Inflammatory macrophage treated with lipopolysaccharide for 1 hour (primary cell): ENCODE measurements at regions not wholly inside any gene's neighbourhood (a gene's known extent, or its start where the extent isn't known, plus 50 kb on each side); places are given as distances from the start of the nearest gene placed in this dataset.
"Not testable (repeated sequence)": the region's sequence is repeated elsewhere in the genome, so short reads cannot be mapped to it uniquely, and the experiment has no call there.

Source experiments
- DNase-seq, 2 donors: peaks; one replicate each; pipeline ENCODE4 v3.0.0-alpha.2; 2020 to 2022

GRCh38 chr6:155795173-155795796 is 339.6 kb upstream of the NOX3 start:
- DNase-seq: no peak

GRCh38 chr6:155791891-155792290 is 336.3 kb upstream of the NOX3 start:
- DNase-seq: no peak

DNA sequence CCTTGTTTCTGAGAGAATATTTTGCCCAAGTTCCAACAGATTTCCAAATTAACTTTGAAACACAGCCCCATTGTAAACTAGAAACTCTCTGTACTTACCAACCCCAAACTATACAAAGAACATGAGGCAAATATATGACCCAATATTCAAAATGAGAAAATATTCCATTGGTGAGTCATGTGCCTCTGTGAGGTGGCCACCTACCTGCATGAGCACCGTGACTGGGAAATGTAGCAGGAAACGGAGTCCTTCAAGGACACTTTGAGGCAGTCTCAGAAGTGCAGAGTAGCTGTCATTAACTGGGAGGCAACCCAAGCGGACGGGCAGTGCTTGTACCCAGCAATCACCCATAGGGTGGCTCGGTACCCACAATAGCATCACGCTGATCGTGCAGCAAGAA is 335.5 kb upstream of the NOX3 start:
- DNase-seq: no peak

GRCh38 chr6:155787168-155787567 is 331.5 kb upstream of the NOX3 start:
- no peak for DNase-seq

GRCh38 chr6:155786528-155786927 is 330.9 kb upstream of the NOX3 start:
- no peak for DNase-seq

- DNase-seq: no peak
These were observed 327.3 kb upstream of the NOX3 start for GRCh38 chr6:155782739-155783459.

- DNase-seq: peak in 1 of 2 donors; percentile 17
These were observed 326.7 kb upstream of the NOX3 start for GRCh38 chr6:155782320-155782731.

- no peak for DNase-seq
These were observed 323.8 kb upstream of the NOX3 start for GRCh38 chr6:155779456-155779855.

DNA sequence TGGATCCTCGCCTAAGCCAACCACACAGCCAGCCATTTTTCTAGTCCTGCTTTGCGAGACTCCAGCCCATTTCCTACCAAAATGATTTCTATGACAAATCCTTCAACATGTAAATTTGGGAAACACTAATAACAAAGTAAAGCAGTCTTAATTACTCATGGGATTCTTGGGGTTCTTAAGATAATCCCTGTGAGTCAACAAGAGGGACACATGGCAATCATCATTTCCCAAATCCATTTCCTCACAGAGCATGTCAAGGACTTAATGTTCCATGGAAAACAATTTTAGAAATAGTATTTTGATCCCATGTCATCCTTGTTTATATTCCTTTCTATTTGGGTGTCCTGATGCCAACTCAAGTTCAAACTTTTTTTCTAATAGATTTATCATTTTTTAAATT is 322.7 kb upstream of the NOX3 start:
- DNase-seq: no peak

GRCh38 chr6:155771822-155772221 is 316.2 kb upstream of the NOX3 start:
- DNase-seq: no peak

GRCh38 chr6:155770856-155771255 is 315.2 kb upstream of the NOX3 start:
- no peak for DNase-seq

DNA sequence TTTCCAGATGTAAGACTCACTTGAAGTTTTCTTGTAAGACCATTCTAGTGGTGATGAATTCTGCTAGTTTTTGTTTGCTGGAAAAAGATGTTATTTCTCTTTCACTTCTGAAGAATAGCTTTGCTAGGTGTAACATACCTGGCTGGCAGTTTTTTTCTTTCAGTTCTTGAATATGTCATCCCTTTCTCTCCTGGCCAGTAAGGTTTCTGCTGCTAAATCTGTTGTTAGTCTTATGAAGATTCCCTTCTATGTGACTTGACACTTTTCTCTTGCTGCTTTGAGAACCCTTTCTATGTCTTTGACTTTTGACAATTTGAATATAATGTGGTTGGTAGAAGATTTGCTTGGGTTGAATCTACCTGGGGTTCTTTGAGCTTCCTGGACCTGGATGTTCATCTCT is 314.7 kb upstream of the NOX3 start:
- DNase-seq: no peak

DNA sequence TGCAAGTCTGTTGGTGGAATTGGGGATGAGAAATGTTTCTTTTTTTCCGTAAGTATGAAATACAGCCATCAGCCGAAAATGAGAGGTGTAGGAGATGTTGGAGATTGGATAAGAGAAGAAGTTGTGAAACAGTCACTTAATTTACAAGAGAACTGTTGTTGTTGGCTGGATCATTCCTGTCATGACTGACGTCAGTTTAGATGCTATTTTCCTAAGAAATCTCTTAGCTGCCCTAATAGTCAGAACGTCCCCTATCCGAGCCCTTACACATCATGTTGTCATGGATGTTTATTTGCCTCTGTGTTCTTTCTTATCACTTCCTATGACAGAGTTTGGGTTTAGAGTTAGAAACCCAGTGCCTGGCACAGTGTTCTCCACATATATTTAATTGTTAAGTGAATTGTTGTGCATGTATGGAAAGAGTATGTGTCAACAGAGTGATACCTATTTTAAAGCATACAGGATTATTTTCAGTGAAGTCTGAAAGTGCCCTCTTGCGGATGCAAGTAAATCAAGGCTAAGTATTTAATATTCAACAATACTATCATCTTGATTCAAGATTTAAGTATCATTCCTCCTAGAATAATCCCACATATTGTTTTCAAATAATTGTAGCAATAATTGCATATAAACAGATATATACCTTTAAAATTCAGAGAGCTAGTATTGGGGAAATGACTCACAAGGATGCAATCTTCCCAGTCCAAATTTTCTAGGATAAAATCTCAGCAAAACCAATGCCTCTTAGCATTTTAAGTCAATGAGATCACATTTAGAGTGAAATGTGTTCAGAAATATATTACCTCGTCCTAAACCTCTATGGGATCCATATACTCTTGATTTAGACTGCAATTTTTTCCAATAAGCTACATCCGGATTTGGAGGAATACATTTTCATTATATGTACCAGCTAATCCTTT is 309.9 kb upstream of the NOX3 start:
- DNase-seq: no peak

DNA sequence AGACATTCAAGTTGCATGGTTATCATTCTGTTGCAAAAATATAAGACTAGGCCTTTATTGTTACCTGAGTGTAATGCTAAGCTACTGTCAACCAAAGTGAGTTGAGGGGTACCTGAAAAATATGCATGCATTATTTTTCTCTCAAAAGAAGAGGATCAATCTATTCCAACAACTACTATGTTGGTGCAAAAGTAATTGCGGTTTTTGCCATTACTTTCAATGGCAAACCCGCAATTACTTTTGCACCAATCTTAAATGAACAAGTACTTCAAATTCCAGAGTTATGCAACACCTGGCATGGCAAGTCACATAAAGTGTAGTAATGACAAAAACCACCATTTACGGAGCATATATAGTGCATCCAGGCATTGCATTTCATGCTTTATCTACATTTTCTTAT is 307.0 kb upstream of the NOX3 start:
- no peak for DNase-seq

GRCh38 chr6:155755452-155755851 is 299.8 kb upstream of the NOX3 start:
- DNase-seq: no peak

- not testable (repeated sequence) for DNase-seq
These were observed 293.1 kb upstream of the NOX3 start for GRCh38 chr6:155748778-155749177.

- DNase-seq: no peak
These were observed 291.9 kb upstream of the NOX3 start for GRCh38 chr6:155747491-155747890.

- DNase-seq: no peak
These were observed 285.3 kb upstream of the NOX3 start for GRCh38 chr6:155740781-155741399.

DNA sequence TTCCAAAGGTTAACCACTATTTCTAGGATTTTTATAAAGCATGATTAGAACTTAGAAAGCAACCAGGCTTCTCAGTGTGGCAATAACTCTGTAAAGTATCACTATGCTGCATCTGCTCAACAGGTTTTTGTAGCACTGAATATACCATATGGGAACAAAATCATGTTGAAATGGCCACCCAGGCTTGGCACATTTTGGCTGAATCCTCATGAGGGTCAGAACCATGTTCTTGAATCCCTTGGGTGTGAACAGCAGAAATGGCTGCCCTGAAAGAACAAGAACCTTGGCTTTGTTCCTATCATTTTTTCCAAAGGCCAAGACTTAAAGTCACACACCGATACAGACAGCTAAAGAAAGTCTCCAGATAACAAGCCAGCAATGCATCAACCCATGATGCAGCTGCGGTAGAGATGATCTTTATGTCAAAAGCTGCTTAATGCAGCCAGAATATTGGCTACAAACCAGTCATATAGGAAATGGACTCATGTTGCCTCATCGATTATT is 283.0 kb upstream of the NOX3 start:
- no peak for DNase-seq

- DNase-seq: peak in 1 of 2 donors; percentile 1
These were observed 261.7 kb upstream of the NOX3 start for GRCh38 chr6:155717374-155717773.

DNA sequence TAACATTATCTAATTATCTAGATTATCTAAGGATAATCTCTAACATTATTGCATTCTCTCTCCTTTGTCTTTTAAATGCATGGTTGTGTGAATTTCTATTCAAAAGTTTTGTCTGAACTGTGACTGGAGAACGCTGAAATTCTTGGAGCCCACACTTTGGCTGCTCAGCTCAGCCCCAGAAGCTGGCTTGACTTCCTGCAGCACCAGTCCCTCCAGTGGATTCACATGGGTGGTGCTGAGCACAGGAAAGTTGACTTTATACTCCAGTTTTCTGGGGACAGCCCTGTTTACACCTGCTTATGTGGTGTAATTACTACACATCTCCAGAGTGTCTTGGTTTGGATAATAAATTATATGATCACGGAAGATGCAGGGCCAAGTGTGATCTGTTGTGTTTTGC is 255.1 kb upstream of the NOX3 start:
- DNase-seq: no peak

DNA sequence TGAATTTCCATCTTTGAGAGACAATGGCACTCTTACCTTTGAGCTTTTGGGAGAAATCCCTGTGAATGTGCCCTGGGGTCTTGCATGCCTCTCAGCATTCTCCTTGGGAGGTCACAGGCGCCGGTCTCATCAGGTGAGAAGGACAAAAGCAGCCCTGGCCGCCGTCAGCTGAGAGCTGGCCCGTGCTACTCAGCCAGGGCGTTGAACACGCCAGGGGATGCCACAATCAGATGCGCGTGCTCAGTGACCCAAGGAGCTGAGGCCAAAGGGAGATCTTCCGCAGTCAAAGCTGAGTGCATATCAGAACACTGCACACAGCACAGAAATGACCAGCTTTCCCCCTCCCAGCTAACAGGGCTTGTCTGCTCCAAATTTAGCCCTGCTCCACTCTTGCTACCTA is 253.6 kb upstream of the NOX3 start:
- no peak for DNase-seq

DNA sequence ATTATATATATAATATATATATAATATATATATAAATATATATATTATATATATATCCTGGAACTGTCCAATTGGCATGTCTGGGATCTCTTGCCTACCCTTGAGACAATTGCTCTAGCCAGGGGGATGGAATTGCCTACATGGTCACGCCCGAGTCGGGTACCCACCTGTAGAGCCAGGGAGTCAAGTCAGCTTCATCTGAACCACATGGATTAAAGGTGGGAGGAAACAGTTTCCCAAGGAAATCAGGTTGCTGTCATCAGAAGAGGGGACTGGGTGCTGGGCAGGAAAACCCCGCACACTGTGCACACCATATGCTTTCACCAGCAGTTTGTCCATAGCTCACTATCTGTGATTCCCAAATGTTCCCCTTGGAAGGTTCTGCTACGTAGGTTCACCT is 252.5 kb upstream of the NOX3 start:
- DNase-seq: no peak
